Urinary bladder (tissue), 3 donors: ENCODE measurements at regions not wholly inside any gene's neighbourhood (a gene's known extent, or its start where the extent isn't known, plus 50 kb on each side); places are given as distances from the start of the nearest gene placed in this dataset.
"Not testable (repeated sequence)": the region's sequence is repeated elsewhere in the genome, so short reads cannot be mapped to it uniquely, and the experiment has no call there.

Experiments used
- DNase-seq: peaks from one replicate; pipeline ENCODE4 v3.0.0-alpha.2; 2015; ENCODE audit errors: extremely low spot score
- H3K27ac ChIP-seq: one replicate; pipeline ENCODE4 v1.5.1; 2013; ENCODE audit warnings: low read depth, mild to moderate bottlenecking, moderate library complexity
- H3K36me3 ChIP-seq: one replicate; pipeline ENCODE4 v1.6.1; 2013; ENCODE audit warnings: mild to moderate bottlenecking, moderate library complexity; ENCODE audit not compliant: insufficient read depth
- H3K4me1 ChIP-seq: one replicate; pipeline ENCODE4 v1.6.1; 2013; ENCODE audit warnings: mild to moderate bottlenecking, moderate library complexity; ENCODE audit not compliant: insufficient read depth
- H3K4me3 ChIP-seq: one replicate; pipeline ENCODE4 v1.5.1; 2013; ENCODE audit warnings: low read depth, low read length
- WGBS: extraction: QIAGEN DNeasy Blood & Tissue Kit; methylation state at CpG from one replicate; pipeline ENCODE4 v1.1.7; 2013; 5-methylcytosine and 5-hydroxymethylcytosine counted together
- donor health status: healthy with polysubstance abuse.
- donor health status: healthy.

GRCh38 chr11:81224396-81224795 is 1509.3 kb downstream of the FAM181B start:
- Histone ChIP-seq H3K4me1 (no peaks in the 10 kb centered on the region), H3K27ac (no peak overlapping the region), H3K36me3 (no peaks in the 10 kb centered on the region), H3K4me3 (no peak overlapping the region)
- no peak for DNase-seq
- WGBS, result 68% methylated on average over 3 of the region's 3 CpGs

- no peak for DNase-seq
- no peaks in the 10 kb centered on the region for H3K4me1 ChIP-seq
- H3K4me3 ChIP-seq, result no peak overlapping the region
- no peak overlapping the region for H3K27ac ChIP-seq
- no peaks in the 10 kb centered on the region for H3K36me3 ChIP-seq
- WGBS, result 85% methylated on average over 3 of the region's 3 CpGs
These were observed 1511.2 kb downstream of the FAM181B start for GRCh38 chr11:81222491-81222890.

GRCh38 chr11:81220146-81220895 is 1513.3 kb downstream of the FAM181B start:
- no peaks in the 10 kb centered on the region for H3K4me1 ChIP-seq
- no peak overlapping the region for H3K27ac ChIP-seq
- 39% methylated on average over 9 of the region's 9 CpGs for WGBS
- H3K4me3 ChIP-seq, result no peak overlapping the region
- no peaks in the 10 kb centered on the region for H3K36me3 ChIP-seq
- DNase-seq, result no peak

- no peak for DNase-seq
- 59% methylated on average over 1 of the region's 1 CpG for WGBS
- Histone ChIP-seq H3K4me1 (no peaks in the 10 kb centered on the region), H3K36me3 (no peaks in the 10 kb centered on the region), H3K27ac (no peak overlapping the region), H3K4me3 (no peak overlapping the region)
These were observed 1514.0 kb downstream of the FAM181B start for GRCh38 chr11:81219661-81220060.

- 82% methylated on average over 4 of the region's 4 CpGs for WGBS
These were observed 1515.2 kb downstream of the FAM181B start for GRCh38 chr11:81218440-81218839.

GRCh38 chr11:81211050-81211449 is 1522.6 kb downstream of the FAM181B start:
- Histone ChIP-seq H3K4me1 (no peaks in the 10 kb centered on the region), H3K4me3 (no peak overlapping the region), H3K27ac (no peak overlapping the region), H3K36me3 (no peaks in the 10 kb centered on the region)
- 73% methylated on average over 4 of the region's 4 CpGs for WGBS
- no peak for DNase-seq

More at GRCh38 chr11:81218440-81218839, 1515.2 kb downstream of the FAM181B start:
- H3K36me3 ChIP-seq, result no peaks in the 10 kb centered on the region
- H3K4me3 ChIP-seq, result no peak overlapping the region
- DNase-seq, result no peak
- no peaks in the 10 kb centered on the region for H3K4me1 ChIP-seq
- no peak overlapping the region for H3K27ac ChIP-seq

GRCh38 chr11:81207421-81208054 is 1526.1 kb downstream of the FAM181B start:
- WGBS, result 96% methylated on average over 43 of the region's 43 CpGs
- Histone ChIP-seq H3K4me1 (no peaks in the 10 kb centered on the region), H3K4me3 (no peak overlapping the region), H3K36me3 (no peaks in the 10 kb centered on the region), H3K27ac (no peak overlapping the region)
- no peak for DNase-seq

- Histone ChIP-seq H3K4me3 (no peak overlapping the region), H3K27ac (no peak overlapping the region), H3K4me1 (no peaks in the 10 kb centered on the region), H3K36me3 (no peaks in the 10 kb centered on the region)
- no peak for DNase-seq
- WGBS, result 56% methylated on average over 1 of the region's 1 CpG
These were observed 1529.8 kb downstream of the FAM181B start for GRCh38 chr11:81203876-81204275.

GRCh38 chr11:81197396-81197795 is 1536.3 kb downstream of the FAM181B start:
- 90% methylated on average over 3 of the region's 3 CpGs for WGBS
- Histone ChIP-seq H3K4me1 (no peaks in the 10 kb centered on the region), H3K4me3 (no peak overlapping the region), H3K36me3 (no peaks in the 10 kb centered on the region), H3K27ac (no peak overlapping the region)
- no peak for DNase-seq

GRCh38 chr11:81192516-81192915 is 1541.1 kb downstream of the FAM181B start:
- H3K4me1 ChIP-seq, result no peaks in the 10 kb centered on the region
- no peaks in the 10 kb centered on the region for H3K36me3 ChIP-seq
- no peak for DNase-seq
- H3K4me3 ChIP-seq, result no peak overlapping the region
- H3K27ac ChIP-seq, result no peak overlapping the region

- H3K27ac ChIP-seq, result no peak overlapping the region
- DNase-seq, result no peak
- no peak overlapping the region for H3K4me3 ChIP-seq
- H3K4me1 ChIP-seq, result no peaks in the 10 kb centered on the region
- H3K36me3 ChIP-seq, result no peaks in the 10 kb centered on the region
These were observed 1543.1 kb downstream of the FAM181B start for GRCh38 chr11:81190546-81190945.

- DNase-seq, H3K36me3 ChIP-seq, H3K27ac ChIP-seq, H3K4me1 ChIP-seq, H3K4me3 ChIP-seq: not testable (repeated sequence)
- 71% methylated on average over 7 of the region's 7 CpGs for WGBS
These were observed 1546.6 kb downstream of the FAM181B start for GRCh38 chr11:81187033-81187432.

- Histone ChIP-seq H3K4me3 (no peak overlapping the region), H3K27ac (no peak overlapping the region), H3K4me1 (no peaks in the 10 kb centered on the region), H3K36me3 (no peaks in the 10 kb centered on the region)
- DNase-seq, result no peak
- WGBS, result 70% methylated on average over 3 of the region's 3 CpGs
These were observed 1558.9 kb downstream of the FAM181B start for GRCh38 chr11:81174646-81175330.

GRCh38 chr11:81165164-81165563 is 1568.5 kb downstream of the FAM181B start:
- Histone ChIP-seq H3K36me3 (no peaks in the 10 kb centered on the region), H3K4me3 (no peak overlapping the region), H3K27ac (no peak overlapping the region), H3K4me1 (no peaks in the 10 kb centered on the region)
- WGBS, result 64% methylated on average over 1 of the region's 1 CpG
- DNase-seq, result no peak
